T47D (cell line): ENCODE measurements at regions not wholly inside any gene's neighbourhood (a gene's known extent, or its start where the extent isn't known, plus 50 kb on each side); places are given as distances from the start of the nearest gene placed in this dataset.
A peak's percentile ranks its signal among the peaks of the same experiment; 100 is the strongest.

Experiments used
- DNase-seq, 2 experiments: peaks; one replicate each; pipeline versions ENCODE4 v3.0.0 to v3.0.0-alpha.2; 2011 to 2012; ENCODE audit warnings: low read depth in 1 of 2, low spot score in 1 of 2
- JUND ChIP-seq: IDR thresholded peaks from 2 replicates; pipeline ENCODE4 v1.6.1; 2012; ENCODE audit warnings: low read depth
- in situ Hi-C: cut with HindIII; loops from 2 replicates; pipeline ENCODE4 v1.10.0; 2016; ENCODE audit warnings: low sequenced_read_pairs, low pct_unique_long_range_greater_than_20kb

- in situ Hi-C loops: no loop called here
- no peak for TF ChIP-seq JUND
- peak in 1 of 2 experiments; percentile 34 for DNase-seq
Observed at GRCh38 chr12:125284945-125285685, 219.9 kb downstream of the AACS start.

- TF ChIP-seq JUND: no peak
- in situ Hi-C loops: no loop called here
- no peak for DNase-seq
Observed at GRCh38 chr12:125286005-125286727, 220.9 kb downstream of the AACS start.

GRCh38 chr12:125287155-125287847 is 222.1 kb downstream of the AACS start:
- in situ Hi-C loops: no loop called here
- no peak for DNase-seq
- TF ChIP-seq JUND: no peak

- DNase-seq: no peak
- in situ Hi-C loops: no loop called here
- TF ChIP-seq JUND: no peak
Observed at GRCh38 chr12:125288931-125289928, 224.0 kb downstream of the AACS start.

GRCh38 chr12:125289970-125290369 is 224.7 kb downstream of the AACS start:
- in situ Hi-C loops: no loop called here
- no peak for DNase-seq
- TF ChIP-seq JUND: no peak

- no peak for TF ChIP-seq JUND
- in situ Hi-C loops: no loop called here
- DNase-seq: no peak
Observed at GRCh38 chr12:125292700-125293099, 227.5 kb downstream of the AACS start.

GRCh38 chr12:125295550-125295949 is 230.3 kb downstream of the AACS start:
- in situ Hi-C loops: no loop called here
- no peak for TF ChIP-seq JUND

GRCh38 chr12:125296701-125297100 is 231.5 kb downstream of the AACS start:
- no peak for TF ChIP-seq JUND
- in situ Hi-C loops: no loop called here

More at GRCh38 chr12:125295550-125295949, 230.3 kb downstream of the AACS start:
- DNase-seq: no peak

GRCh38 chr12:125299840-125300239 is 234.6 kb downstream of the AACS start:
- no peak for DNase-seq
- TF ChIP-seq JUND: no peak

More at GRCh38 chr12:125296701-125297100, 231.5 kb downstream of the AACS start:
- no peak for DNase-seq

GRCh38 chr12:125300249-125300648 is 235.0 kb downstream of the AACS start:
- no peak for TF ChIP-seq JUND
- in situ Hi-C loops: no loop called here
- no peak for DNase-seq

More at GRCh38 chr12:125299840-125300239, 234.6 kb downstream of the AACS start:
- in situ Hi-C loops: no loop called here

- DNase-seq: no peak
- in situ Hi-C loops: no loop called here
- TF ChIP-seq JUND: no peak
Observed at GRCh38 chr12:125303337-125303736, 238.1 kb downstream of the AACS start.

- no peak for DNase-seq
- TF ChIP-seq JUND: no peak
- in situ Hi-C loops: no loop called here
Observed at GRCh38 chr12:125304029-125304428, 238.8 kb downstream of the AACS start.
